Fibroblast of lung (primary cell): ENCODE measurements at regions not wholly inside any gene's neighbourhood (a gene's known extent, or its start where the extent isn't known, plus 50 kb on each side); places are given as distances from the start of the nearest gene placed in this dataset.

Experiments
- DNase-seq, 2 donors: peaks; one replicate each; pipeline versions ENCODE4 v3.0.0 to v3.0.0-alpha.2; 2010; ENCODE audit warnings: low read depth in 2 of 2
- H2AFZ ChIP-seq: 2 replicates; pipeline ENCODE4 v1.5.1; 2012; ENCODE audit warnings: low read length, control low read depth, inconsistent platforms
- H3K27ac ChIP-seq: 2 replicates; pipeline ENCODE4 v1.5.1; 2011; ENCODE audit warnings: low read length, control low read depth; ENCODE audit not compliant: insufficient read depth
- H3K27me3 ChIP-seq: 2 replicates; pipeline ENCODE4 v1.5.1; 2011; ENCODE audit warnings: mild to moderate bottlenecking, low read length; ENCODE audit not compliant: control insufficient read depth, insufficient read depth
- H3K36me3 ChIP-seq: 2 replicates; pipeline ENCODE4 v1.5.1; 2011; ENCODE audit warnings: low read length; ENCODE audit not compliant: control insufficient read depth, insufficient read depth
- H3K4me1 ChIP-seq: 2 replicates; pipeline ENCODE4 v1.5.1; 2011; ENCODE audit warnings: low read length; ENCODE audit not compliant: control insufficient read depth, insufficient read depth; ENCODE audit errors: extremely low read depth
- H3K4me2 ChIP-seq: 2 replicates; pipeline ENCODE4 v1.5.1; 2011; ENCODE audit warnings: low read length, control low read depth; ENCODE audit not compliant: insufficient read depth; ENCODE audit errors: extremely low read depth
- H3K4me3 ChIP-seq, 4 experiments: fragments of 200-600 bp in 1 of 4; sonication (generic) in 1 of 4; replicated peaks in 1 of 4; 2 replicates each; pipeline ENCODE4 v1.5.1; 2011 to 2016; ENCODE audit warnings: low read length in 4 of 4, low read depth in 3 of 4, mild to moderate bottlenecking in 3 of 4, control low read depth in 2 of 4, inconsistent platforms in 1 of 4, mixed read lengths in 1 of 4; ENCODE audit not compliant: insufficient read depth in 1 of 4; ENCODE audit errors: control extremely low read depth in 1 of 4
- H3K79me2 ChIP-seq: 2 replicates; pipeline ENCODE4 v1.5.1; 2012; ENCODE audit warnings: mild to moderate bottlenecking, low read length, inconsistent platforms; ENCODE audit not compliant: control insufficient read depth, insufficient read depth
- H3K9ac ChIP-seq: 2 replicates; pipeline ENCODE4 v1.5.1; 2011; ENCODE audit warnings: mild to moderate bottlenecking, low read length, control low read depth; ENCODE audit not compliant: insufficient read depth
- H3K9me3 ChIP-seq: 2 replicates; pipeline ENCODE4 v1.5.1; 2012; ENCODE audit warnings: low read depth, low read length; ENCODE audit not compliant: control insufficient read depth, insufficient read depth
- H4K20me1 ChIP-seq: 2 replicates; pipeline ENCODE4 v1.5.1; 2011; ENCODE audit warnings: low read length; ENCODE audit not compliant: control insufficient read depth, insufficient read depth; ENCODE audit errors: extremely low read depth
- EZH2 ChIP-seq: IDR thresholded peaks from 2 replicates; pipeline ENCODE4 v1.5.1; 2012; ENCODE audit warnings: low read length, control low read depth, mild to moderate bottlenecking; ENCODE audit errors: missing control alignments
- TF ChIP-seq, protein P1 (sequence below), 2 donors: IDR thresholded peaks in 1 of 2; conservative IDR thresholded peaks in 1 of 2; 1 replicate in 1 of 2; 2 replicates in 1 of 2; pipeline ENCODE4 v1.5.1; 2011 to 2012; ENCODE audit warnings: low read length in 2 of 2, control low read depth in 1 of 2, inconsistent platforms in 1 of 2, low read depth in 1 of 2, mild to moderate bottlenecking in 1 of 2

GRCh38 chr10:111745982-111746381 is 437.6 kb downstream of the GPAM start:
- no peaks in the 10 kb centered on the region for H3K9me3 ChIP-seq
- TF ChIP-seq, protein P1, sequence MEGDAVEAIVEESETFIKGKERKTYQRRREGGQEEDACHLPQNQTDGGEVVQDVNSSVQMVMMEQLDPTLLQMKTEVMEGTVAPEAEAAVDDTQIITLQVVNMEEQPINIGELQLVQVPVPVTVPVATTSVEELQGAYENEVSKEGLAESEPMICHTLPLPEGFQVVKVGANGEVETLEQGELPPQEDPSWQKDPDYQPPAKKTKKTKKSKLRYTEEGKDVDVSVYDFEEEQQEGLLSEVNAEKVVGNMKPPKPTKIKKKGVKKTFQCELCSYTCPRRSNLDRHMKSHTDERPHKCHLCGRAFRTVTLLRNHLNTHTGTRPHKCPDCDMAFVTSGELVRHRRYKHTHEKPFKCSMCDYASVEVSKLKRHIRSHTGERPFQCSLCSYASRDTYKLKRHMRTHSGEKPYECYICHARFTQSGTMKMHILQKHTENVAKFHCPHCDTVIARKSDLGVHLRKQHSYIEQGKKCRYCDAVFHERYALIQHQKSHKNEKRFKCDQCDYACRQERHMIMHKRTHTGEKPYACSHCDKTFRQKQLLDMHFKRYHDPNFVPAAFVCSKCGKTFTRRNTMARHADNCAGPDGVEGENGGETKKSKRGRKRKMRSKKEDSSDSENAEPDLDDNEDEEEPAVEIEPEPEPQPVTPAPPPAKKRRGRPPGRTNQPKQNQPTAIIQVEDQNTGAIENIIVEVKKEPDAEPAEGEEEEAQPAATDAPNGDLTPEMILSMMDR (conservative IDR thresholded peaks at IDR 0.05 in 1 of 2, IDR thresholded peaks at IDR 0.05 in 1 of 2; ENCODE audit: low read depth in 1 of 2, low read length in 2 of 2), result no peak
- TF ChIP-seq EZH2, result no peak
- no peak overlapping the region for H3K4me2 ChIP-seq
- H3K4me3 ChIP-seq, result no peak overlapping the region
- no peaks in the 10 kb centered on the region for H3K36me3 ChIP-seq
- no peaks in the 10 kb centered on the region for H3K4me1 ChIP-seq
- no peaks in the 10 kb centered on the region for H3K79me2 ChIP-seq
- H4K20me1 ChIP-seq, result no peaks in the 10 kb centered on the region
- no peaks in the 10 kb centered on the region for H3K27me3 ChIP-seq
- H3K27ac ChIP-seq, result no peak overlapping the region
- DNase-seq, result no peak
- H2AFZ ChIP-seq, result no peak overlapping the region
- H3K9ac ChIP-seq, result no peak overlapping the region

DNA sequence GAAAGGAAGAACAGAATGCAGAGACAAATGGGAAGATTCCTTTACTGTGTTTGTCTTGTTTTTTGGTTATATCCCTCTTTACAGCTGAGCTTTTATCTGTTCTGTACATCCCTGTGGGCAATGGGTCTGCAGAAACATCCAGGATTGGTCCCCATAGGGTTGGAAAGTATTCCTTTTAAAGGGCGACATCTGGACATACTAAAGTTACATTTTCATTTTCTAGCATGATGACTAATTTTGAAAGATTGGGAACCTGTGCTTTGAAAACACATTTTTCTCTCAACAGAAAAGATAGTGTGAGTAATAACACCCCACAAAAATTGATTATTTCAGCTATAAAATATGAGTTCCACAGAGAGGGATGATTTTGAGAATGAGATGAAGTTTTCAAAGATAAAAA is 435.8 kb downstream of the GPAM start:
- H2AFZ ChIP-seq, result no peak overlapping the region
- H3K79me2 ChIP-seq, result no peaks in the 10 kb centered on the region
- no peaks in the 10 kb centered on the region for H3K27me3 ChIP-seq
- no peak overlapping the region for H3K4me3 ChIP-seq
- H3K4me2 ChIP-seq, result no peak overlapping the region
- no peak overlapping the region for H3K27ac ChIP-seq
- no peaks in the 10 kb centered on the region for H4K20me1 ChIP-seq
- no peaks in the 10 kb centered on the region for H3K4me1 ChIP-seq
- H3K9me3 ChIP-seq, result no peaks in the 10 kb centered on the region
- DNase-seq, result no peak
- H3K9ac ChIP-seq, result no peak overlapping the region
- no peaks in the 10 kb centered on the region for H3K36me3 ChIP-seq
- TF ChIP-seq EZH2, result no peak
- TF ChIP-seq, protein P1 (conservative IDR thresholded peaks at IDR 0.05 in 1 of 2, IDR thresholded peaks at IDR 0.05 in 1 of 2; ENCODE audit: low read depth in 1 of 2, low read length in 2 of 2), result no peak

DNA sequence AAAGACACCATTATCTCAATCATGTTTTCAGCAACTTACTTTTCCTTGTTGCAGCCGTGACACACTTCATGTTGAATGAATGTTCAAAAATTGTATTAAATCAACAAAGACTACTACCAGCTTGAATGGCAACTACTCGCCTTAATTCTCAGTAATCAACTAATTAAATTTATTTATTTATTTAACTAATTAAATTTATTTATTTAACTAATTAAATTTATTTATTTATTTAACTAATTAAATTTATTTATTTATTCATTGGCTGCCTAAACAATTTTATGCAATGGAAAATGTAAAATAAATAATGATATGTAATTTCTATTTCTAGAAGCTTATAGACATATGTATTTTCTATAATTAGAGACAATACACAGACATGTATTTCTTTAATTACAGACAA is 435.4 kb downstream of the GPAM start:
- Histone ChIP-seq H3K27me3 (no peaks in the 10 kb centered on the region), H4K20me1 (no peaks in the 10 kb centered on the region), H3K9me3 (no peaks in the 10 kb centered on the region), H3K4me2 (no peak overlapping the region), H3K9ac (no peak overlapping the region), H3K27ac (no peak overlapping the region), H3K4me3 (no peak overlapping the region), H3K79me2 (no peaks in the 10 kb centered on the region), H3K4me1 (no peaks in the 10 kb centered on the region), H3K36me3 (no peaks in the 10 kb centered on the region), H2AFZ (no peak overlapping the region)
- DNase-seq, result no peak
- no peak for TF ChIP-seq EZH2
- TF ChIP-seq, protein P1 (conservative IDR thresholded peaks at IDR 0.05 in 1 of 2, IDR thresholded peaks at IDR 0.05 in 1 of 2; ENCODE audit: low read depth in 1 of 2, low read length in 2 of 2), result no peak
